HG03060 (cell line): ENCODE measurements at regions not wholly inside any gene's neighbourhood (a gene's known extent, or its start where the extent isn't known, plus 50 kb on each side); places are given as distances from the start of the nearest gene placed in this dataset.

Source experiments
- ATAC-seq: cut with Tn5 transposase; IDR thresholded peaks from one replicate; pipeline ENCODE4 v1.9.1; 2021; ENCODE audit warnings: low read depth, moderate number of reproducible peaks; ENCODE audit not compliant: unreplicated experiment

- no peak for ATAC-seq
These were observed 335.1 kb upstream of the PROK2 start for GRCh38 chr3:72120039-72120438.

GRCh38 chr3:72118628-72119027 lies 333.7 kb upstream of the PROK2 start:
- ATAC-seq, result no peak

DNA sequence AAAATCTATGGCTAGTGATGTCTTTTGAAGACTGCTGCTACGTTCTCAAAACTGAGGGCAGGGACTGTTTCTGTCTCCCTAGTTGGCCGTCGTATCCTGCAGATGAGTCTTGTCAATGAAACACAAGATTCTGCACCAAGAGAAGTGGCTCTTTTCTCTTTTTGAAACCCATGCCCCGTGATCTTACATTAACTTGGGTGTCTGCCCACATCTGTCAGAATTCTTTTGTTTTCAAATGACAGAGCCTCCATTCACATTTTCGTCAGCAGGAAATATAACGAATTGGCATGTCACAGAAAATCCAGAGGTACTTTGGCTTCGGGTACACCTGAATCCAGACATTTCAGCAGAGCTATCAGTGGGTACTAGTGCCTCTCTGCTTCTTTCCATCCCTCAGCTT lies 331.3 kb upstream of the PROK2 start:
- ATAC-seq, result no peak

- no peak for ATAC-seq
These were observed 330.4 kb upstream of the PROK2 start for GRCh38 chr3:72115307-72115706.

GRCh38 chr3:72114773-72115172 lies 329.8 kb upstream of the PROK2 start:
- no peak for ATAC-seq

DNA sequence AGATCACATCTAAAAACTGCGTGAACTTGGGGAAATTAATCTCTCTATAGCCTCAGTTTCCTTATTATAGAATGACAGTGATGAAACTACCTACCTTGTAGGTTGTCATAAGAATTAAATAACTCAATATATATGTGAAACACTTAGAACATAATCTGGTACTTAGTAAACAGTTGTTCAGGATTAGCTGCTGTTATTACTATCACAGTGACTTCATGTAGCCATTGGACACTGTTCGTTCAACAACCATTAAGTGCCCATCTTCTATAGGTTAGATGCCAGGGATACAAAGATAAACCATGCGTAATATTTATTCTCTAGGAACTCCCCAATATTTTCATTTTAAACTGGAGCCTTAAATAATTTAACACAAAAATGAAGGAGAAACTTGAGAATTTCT lies 329.0 kb upstream of the PROK2 start:
- no peak for ATAC-seq

- ATAC-seq, result no peak
These were observed 328.6 kb upstream of the PROK2 start for GRCh38 chr3:72113564-72113963.

DNA sequence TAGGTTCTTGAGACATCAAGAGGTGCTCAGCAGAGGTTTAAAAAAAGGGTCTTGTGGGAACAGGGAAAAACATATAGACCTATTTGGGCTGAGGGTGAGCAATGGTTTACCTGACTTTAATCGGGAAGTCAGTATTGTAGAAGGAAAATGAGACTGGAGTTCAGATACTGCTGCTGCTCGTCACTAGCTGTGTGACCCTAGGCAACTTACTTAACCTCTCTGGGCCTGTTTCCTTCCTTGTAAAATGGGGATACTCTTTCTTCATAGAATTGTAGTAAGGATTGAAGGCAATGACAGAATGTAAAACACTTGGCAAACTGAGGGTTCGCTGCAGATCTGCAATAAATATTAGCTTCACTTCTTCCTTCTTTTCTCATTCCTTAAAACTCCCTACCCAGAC lies 327.5 kb upstream of the PROK2 start:
- no peak for ATAC-seq

GRCh38 chr3:72111265-72112205 lies 326.6 kb upstream of the PROK2 start:
- no peak for ATAC-seq

DNA sequence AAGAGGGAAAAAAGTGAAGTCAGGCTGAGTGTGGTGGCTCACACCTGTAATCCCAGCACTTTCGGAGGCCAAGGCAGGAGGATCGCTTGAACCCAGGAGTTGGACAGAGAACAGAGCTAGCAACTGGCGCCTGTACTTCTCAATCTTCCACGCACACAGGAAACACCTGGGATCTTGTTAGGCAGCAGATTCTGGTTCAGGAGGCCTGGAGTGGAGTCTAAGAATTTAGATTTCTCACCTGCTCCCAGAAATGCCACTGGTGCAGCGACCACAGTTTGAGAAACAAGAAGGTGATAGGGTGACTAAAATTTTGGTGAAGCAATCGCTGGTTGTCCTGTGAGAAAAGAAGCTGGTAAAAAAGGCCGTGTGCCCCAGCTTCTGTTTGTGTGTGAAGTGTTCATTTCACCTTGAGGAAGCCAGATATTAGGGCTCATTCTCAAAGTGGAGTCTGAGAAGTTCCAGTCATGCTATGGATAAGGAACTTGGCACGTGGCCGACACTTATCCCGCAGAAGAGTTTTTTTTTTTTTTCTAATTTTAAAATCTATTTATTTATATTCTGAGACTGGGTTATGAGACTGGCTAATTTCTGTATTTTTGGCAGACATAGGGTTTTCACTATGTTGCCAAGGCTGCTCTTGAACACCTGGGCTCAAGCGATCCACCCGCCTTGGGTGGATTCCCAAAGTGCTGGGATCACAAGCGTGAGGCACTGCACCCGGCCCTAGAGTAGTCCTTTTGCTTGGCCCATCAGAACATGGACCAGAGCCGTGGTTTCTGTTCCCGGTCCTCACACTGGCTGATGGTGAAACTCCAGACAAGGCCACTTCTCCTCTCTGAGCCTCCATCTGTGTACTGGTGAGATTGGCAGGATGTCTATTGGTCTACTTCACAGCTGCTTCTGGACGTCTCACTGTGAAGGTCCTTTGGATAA lies 324.6 kb upstream of the PROK2 start:
- no peak for ATAC-seq

DNA sequence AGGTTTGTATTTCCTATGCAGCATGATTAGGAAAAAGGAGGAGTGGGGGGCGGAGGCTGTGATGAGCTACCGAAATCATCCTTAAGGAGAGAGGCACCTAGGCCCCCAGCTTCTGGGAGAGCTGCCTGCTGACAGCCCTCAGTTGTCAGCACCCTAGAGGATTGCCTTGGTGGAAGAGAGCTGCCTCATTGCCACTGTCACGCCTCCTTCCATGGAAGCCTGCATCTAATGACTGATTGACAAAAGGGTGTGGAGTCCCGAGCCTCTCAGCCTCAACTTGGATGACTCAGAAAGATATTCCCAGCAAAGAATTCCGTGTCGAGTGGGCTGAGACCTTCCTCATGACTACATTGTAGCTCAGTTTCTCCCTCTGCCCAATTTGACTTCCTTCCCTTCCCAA lies 320.4 kb upstream of the PROK2 start:
- ATAC-seq, result no peak

GRCh38 chr3:72102112-72102616 lies 317.2 kb upstream of the PROK2 start:
- ATAC-seq, result peak; percentile 42

GRCh38 chr3:72101494-72101893 lies 316.5 kb upstream of the PROK2 start:
- no peak for ATAC-seq

DNA sequence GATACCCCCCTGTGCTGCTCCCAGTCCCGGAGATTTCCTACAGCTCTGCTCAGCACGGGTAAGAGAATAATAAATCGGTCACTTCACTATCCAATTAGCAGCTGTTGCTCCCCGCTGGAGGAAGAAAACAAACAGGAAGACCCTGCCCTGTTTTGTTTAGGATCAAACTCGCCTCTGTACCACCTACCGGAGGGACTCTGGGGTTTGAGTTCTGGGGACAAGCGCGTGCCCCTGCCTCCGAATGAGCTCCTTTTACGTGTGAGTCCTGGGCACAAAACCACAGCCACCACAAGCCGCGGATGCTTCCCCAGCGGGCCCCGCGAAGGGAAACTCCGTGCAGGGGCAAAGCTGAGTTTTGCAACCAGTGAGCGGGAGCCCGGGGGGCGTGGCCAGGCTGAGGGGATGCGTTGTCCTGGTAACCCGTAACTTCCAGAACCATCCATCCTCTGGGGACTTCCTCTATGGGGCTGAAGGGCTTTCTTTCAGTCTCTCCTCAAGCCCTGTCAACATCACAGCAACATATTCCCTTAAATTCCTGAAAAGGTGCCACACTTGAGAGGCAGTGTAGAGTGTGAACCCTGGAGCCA lies 315.7 kb upstream of the PROK2 start:
- ATAC-seq, result peak; percentile 42

GRCh38 chr3:72100080-72100511 lies 315.1 kb upstream of the PROK2 start:
- no peak for ATAC-seq

DNA sequence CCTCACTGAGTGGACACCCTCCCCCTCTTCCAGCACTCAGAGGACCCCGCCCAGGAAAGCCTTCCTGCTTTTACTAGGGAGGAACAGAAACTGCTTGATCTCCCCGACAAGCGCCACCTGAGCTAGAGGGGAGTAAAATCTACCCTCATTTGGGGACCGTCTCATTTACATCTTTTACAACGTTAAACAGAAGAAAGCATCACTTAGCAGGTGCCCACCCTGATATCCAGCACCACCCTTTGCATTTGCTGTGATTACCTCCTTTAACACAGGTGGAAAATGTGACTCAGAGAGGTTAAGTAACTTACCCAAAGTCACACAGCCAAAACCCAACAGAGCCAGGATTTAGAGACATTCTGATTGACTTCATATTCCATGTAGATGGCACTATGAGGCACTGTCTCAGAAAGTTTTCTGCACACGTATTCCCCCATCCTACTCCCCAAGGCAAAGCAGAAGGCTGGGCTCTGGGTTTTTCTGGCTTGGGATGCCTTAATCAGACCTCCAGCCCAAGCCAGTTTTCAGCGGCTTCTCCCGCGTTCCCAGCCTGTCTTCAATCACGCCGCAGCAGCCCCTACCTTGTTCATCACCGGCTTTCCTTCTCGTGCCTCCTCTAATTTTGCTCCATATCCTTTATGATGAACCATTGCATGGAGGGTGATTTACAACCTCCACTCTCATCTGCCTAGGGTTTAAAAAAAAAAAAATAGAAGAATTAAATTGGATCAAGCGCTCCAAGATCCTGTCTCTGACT lies 314.6 kb upstream of the PROK2 start:
- no peak for ATAC-seq

DNA sequence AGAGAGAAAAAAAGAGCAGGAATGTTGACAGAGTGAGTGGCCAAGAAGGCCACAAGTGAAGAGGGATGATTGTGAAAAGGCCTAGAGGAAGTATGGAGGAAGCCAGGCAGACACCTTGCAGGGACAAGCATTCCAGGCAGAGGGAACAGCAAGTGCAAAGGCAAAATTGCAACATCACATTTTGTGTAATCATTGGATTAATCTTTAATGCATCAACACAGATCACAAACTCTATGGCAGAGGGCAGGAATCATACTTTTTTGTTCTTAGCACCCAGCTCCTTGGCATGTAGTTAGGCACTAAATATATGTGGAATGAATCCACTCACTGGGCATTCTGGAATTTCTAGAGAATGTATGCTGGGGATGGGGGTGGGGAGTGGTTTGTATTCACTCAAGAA lies 312.1 kb upstream of the PROK2 start:
- ATAC-seq, result no peak

- no peak for ATAC-seq
These were observed 310.6 kb upstream of the PROK2 start for GRCh38 chr3:72095521-72095920.

DNA sequence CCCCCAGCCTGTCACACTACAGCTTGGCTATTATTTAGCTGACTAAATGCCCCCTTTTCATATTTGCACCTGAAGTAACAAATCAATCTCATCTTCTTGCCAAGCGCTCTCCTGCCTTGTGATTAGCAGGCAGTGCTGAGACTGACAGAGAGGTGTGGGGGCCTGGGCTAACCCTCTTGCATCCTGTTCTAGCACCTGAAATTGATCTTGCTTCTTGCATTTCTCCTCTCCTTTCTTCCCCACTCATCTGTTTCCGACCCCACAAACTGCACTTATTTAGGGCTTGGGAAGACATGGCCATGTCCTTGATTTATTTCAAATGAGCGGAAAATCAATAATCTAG lies 309.0 kb upstream of the PROK2 start:
- no peak for ATAC-seq
